CD4-positive, alpha-beta T cell treated with Interleukin-12 subunit alpha and Interleukin-12 subunit beta, for 1 hour (primary cell): ENCODE measurements at regions not wholly inside any gene's neighbourhood (a gene's known extent, or its start where the extent isn't known, plus 50 kb on each side); places are given as distances from the start of the nearest gene placed in this dataset.
"Not testable (repeated sequence)": the region's sequence is repeated elsewhere in the genome, so short reads cannot be mapped to it uniquely, and the experiment has no call there.

ENCODE experiments used
- DNase-seq: peaks from one replicate; pipeline ENCODE4 v3.0.0-alpha.2; 2020

DNA sequence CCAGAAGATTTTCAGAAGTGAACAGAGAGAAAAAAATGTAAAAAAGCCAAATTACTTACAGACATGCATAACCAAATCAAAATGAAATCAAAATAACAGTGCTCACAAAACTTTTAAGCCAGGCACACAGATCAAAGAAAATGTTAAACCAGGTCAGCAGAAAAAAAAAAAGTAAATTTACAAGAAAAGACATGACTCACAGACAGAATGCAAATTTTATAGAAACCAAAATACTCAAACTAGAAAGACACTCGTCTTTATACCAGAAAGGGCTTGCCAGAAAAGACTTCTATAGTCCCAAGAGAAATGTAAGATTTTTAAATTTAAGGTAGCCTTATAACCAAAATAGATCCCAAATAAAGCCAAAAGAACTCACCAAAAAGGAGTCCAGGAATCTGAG lies 86.5 kb upstream of the COG2 start:
- no peak for DNase-seq

DNA sequence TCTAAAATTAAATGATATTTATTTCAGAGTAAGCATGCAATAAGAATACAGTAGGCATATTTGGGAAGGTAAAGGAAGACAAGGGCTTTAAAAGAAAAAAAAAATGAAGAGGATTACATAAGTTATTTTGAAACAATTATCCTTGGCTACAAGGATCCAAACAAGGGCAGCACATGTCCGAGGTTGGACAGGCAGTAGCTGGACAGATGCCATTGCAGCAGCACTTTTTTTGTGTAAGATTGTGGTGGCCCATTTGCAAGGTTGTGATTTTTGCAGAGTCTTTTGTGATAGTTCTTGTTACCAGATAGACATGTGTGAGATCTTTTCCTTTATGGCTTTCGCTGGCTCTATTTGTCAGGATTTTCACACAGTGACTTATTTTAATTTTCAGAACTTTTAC lies 89.4 kb upstream of the COG2 start:
- DNase-seq, result no peak

DNA sequence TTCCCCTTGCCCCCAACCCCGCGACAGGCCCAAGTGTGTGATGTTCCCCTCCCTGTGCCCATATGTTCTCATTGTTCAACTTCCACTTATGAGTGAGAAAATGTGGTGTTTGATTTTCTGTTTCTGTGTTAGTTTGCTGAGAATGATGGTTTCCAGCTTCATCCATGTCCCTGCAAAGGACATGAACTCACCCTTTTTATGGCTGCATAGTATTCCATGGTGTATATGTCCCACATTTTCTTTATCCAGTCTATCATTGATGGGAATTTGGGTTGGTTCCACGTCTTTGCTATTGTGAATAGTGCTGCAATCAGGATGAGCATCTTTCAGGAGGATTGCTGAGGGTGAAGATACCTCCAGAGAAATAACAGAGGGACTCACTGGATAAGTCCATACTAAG lies 91.3 kb upstream of the COG2 start:
- DNase-seq, result not testable (repeated sequence)

DNA sequence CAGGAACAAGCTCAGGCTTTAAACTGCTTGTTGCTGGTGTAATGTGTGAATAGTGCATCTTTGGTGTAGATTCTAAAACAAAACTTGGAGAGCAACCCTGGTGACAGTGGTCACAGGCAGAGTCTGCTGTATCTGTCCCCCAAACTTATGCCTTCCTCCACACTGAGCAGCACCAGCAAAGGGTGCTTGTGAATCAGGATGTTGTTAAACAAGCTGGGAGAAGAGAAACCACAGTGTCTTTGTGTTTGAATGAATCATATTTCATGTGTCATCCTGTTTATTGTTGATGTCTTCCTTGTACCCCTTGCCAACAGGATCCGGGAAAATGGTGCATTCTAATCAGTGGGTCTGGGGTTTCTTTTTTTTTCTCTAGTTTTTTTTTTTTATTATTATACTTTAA lies 91.9 kb upstream of the COG2 start:
- DNase-seq, result no peak

DNA sequence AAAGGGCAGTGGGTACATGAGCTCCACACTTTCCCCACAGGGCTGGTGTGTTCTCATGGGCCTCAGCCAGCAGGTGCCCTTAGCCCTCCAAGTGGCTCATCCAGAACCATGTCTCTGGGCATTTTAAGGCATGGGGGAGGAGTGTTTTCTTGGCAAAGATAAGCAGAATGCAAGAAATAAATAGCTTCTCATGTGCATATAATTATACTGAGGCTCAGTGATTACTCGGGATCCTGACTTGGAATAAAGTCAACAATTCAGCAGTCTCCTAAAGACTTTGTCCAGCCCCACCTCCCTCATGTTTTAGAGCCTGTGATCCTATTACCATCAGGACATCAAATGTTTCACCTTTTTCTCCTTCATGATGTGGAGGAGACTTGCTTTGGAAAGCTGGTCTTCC lies 92.7 kb upstream of the COG2 start:
- DNase-seq, result no peak

DNA sequence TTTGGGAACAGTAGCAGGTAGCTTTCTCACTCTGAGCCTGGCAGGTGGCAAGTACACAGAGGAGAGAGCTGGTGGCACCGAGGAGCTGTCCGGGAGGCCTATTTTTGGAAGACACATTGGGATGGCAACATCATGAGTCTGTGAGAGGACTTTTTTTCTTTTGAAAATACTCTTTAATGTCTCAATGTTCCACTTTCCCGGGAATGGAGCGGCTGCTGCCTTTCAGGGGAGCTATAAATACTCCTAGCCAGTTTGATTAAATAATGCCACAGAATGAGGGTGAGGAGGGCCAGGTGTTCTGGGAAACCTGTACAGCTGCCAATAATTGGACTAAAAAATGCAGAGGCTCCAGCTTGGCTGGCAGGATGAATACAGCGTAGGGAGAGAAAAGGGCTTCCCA lies 93.3 kb upstream of the COG2 start:
- no peak for DNase-seq

DNA sequence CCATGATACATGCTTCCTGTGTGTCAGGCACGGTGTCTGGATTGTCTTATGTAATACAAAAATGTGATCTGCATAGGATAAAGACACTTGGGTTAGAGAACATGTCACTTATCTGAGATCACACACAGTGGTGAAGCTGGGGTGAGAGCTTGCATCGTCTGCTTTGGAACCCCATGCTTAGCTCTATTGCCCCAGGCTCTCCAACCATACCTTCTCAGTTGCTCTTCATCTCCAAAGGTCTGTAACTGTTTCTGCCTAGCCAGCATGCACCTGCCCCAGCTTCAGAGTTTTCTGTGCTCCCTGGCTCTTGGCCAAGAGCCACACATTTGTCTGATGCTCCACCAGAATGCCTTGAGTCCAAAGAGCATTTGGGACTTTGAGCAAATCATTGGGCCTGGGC lies 93.9 kb upstream of the COG2 start:
- no peak for DNase-seq

DNA sequence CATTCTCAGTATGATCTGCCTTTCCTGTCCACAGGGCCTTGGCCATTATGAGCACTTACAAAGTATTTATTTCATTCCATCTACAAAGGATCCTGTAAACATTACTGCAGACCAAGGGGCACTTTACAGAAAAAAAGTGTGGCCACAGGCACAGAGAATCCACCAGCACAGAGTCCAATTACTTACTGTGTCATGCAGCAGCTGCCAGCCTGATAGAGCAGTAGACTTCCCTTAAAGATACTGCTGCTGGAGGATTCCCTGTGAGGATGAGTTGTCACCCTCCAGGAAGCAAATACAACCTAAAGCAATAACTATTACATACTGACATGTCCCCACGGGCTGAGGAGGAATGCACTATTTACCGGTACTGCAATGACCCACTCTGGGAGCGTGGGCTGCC lies 97.1 kb upstream of the COG2 start:
- DNase-seq, result no peak

DNA sequence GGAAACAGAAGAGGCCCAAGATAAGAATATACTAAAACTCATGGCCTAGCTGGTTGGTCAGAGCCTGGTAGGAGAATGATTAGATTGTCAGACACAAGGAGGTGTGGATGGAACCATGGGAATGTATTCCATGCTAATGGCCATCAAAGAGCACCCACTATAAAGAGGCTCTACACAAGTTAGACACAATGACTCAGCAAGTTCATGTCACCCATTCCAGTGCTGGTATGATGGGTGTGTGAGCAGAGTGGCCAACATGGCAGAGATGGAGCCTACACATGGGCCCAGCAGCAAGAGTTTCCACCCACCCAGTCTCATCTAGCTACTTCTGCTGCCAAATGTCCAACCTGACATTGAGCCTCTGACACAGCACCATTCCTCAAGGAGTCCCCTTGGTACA lies 97.5 kb upstream of the COG2 start:
- DNase-seq, result no peak

DNA sequence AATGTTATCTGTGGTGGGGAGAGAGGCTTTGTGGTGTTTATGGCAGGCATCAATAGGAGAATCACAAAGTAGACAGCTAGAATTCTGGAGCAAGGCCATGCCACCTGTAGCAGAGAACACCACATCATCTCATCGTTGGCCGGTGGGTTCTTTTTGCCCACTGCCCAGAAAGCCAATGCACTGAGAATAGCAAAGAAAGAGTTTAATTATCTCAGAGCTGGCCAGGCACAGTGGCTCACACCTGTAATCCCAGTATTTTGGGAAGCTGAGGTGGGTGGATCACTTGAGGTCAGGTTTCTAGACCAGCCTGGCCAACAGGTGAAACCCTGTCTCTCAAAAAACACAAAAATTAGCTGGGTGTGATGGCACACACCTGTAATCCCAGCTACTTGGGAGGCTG lies 99.2 kb upstream of the COG2 start:
- DNase-seq, result no peak

DNA sequence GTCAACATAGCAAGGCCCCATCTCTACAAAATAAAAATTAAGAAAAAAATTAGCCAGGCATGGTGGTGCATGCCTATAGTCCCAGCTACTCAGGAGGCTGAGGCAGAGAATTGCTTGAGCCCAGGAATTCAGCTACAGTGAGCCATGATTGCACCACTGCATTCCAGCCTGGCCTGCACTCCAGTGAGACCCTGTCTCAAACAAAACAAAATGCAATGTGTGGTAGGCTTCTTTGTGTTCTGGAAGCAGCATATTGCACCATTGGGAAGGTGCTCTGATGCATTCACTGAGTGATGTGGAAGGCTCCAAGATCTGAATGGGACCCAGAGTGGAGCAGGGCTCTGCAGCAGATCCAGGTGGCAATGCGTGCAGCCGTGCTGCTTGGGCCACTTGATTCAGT lies 99.6 kb upstream of the COG2 start:
- DNase-seq, result no peak

DNA sequence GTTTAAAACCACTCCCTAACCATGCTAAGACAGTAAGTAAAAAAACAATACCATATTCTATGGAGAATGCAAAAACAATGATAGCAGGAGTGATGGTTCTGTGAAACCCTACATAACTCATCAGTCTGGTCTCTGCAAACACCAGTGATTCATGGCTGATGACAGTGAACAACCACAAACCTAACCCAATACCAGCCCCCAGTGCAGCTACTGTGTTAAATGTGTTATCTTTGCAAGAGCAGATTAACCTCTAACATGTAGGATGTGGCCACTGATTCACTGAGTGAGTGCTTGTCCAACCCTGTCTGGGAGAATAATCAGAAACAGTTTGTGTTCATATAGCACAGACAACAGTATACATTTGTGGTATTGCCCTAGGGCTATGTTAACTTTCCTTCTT lies 100.2 kb upstream of the COG2 start:
- DNase-seq, result no peak

DNA sequence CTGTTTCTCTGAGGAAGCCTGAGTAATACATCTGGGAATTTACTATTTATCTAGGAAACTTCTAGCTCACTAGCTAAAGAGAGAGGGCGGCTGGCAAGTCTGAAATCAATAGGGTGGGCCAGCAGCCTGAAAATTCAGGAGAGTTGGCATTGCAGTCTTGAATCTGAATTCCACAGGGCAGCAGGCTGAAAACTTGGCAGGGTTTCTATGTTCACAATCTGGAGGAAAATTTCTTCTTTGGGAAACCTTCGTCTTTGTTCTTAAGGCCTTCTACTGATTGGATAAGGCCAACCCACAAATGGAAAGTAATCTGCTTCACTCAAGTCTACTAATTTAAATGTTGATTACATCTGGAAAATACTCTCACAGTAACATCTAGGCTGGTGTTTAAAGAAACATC lies 101.0 kb upstream of the COG2 start:
- DNase-seq, result no peak

DNA sequence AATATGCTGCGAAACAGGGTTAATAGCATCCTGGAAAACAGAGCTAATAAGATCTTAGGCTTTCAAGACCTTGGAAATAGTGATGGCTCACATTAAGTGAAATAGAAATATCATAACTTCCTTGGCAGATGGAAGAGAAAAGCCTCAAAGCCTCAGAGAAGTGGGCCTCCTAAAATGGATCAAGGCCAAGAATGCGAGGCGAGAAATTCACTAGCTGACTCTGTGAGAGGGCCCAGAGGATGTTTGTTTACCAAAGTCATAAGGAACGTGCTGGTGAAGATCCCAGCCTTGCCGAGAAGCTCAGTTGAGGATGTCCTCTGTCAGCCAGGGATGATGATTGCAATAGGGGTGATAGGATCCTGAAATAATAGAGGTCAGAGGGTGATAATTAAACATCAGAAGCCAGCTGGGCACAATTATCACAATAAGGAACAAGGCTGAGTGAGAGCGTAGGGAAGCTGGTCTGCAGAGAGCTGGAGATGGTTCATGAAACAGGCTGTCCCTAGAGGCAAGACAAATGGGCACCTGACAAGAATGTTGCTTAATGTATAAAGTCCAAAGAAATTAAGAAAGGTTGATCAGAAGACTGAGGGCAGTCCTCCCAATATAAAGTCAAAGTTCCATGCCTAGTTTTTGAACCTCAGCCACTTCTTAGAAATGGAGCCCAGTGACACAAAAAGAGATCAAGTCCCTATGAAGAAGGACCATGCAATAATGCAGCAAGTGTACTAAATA lies 101.7 kb upstream of the COG2 start:
- DNase-seq, result no peak

DNA sequence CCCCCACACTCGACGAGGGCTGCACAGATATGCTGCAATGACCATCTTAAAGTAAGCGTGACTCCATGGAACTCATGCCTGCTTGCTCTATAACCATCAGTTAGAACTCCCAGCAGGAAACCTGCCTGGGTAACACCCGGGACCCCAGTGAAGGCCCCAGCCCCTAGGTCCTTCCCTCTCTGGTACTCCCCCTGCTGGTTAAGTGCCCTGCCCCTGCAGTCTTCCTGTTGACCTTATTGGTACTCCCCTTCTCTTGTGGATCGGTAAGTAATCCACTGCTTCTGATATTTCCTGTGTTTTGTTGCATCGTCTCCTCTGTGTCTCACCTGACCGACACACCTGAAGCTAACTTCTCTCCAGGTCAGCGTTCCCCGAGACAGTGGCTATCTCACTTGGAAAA lies 104.8 kb upstream of the COG2 start:
- no peak for DNase-seq

DNA sequence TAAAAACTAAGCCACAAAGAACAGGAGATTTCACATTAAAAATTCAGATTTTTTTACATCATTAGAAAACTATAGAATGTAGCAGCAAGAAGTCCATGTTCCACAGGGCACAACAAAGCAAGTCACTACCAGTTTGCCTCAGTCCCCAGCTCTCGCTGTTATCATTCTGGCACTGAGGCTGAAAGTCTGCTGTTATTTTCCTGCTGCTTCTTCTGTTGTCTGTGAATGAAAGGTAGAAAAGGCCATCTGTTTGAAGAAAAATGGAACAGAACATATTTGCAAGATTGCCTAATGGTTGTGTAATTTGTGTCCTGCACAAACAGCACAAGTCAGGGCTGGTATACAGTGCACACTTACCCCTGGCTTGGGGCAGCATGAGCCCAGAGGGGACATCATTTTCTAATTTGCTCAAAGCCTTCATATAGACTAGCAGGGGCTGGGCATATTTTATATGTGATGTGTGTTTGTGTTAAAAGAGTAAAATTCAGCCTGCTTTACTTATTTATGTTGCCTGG lies 105.6 kb upstream of the COG2 start:
- DNase-seq, result no peak

DNA sequence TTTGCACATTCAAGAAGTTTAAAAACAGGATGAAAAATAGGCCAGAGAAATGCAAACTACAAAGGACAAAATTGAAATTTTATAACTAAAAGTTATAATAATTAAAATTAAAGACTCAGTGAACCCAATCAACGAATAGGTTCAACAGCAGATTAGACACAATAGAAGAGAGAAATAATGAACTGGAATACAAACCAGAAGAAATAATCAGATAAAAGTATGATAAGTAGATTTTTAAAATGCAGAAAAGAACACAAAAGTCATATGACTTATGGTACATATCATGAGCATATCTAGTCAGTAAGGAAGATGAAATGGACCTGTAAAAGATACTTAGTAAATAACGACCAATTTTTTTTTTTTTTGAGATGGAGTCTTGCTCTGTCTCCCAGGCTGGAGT lies 108.1 kb upstream of the COG2 start:
- DNase-seq, result no peak

DNA sequence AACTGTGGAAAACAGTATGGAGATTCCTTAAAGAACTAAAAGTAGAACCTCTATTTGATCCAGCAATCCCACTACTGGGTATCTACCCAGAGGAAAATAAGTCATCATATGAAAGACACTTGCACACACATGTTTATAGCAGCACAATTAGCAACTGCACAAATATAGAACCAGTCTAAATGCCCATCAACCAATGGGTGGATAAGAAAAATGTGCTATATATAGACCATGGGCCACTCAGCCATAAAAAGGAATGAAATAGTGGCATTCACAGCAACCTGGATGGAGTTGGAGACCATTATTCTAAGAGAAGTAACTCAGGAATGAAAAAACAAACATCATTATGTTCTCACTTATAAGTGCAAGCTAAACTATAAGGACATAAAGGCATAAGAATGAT lies 105.0 kb upstream of the PGBD5 start:
- DNase-seq, result no peak

DNA sequence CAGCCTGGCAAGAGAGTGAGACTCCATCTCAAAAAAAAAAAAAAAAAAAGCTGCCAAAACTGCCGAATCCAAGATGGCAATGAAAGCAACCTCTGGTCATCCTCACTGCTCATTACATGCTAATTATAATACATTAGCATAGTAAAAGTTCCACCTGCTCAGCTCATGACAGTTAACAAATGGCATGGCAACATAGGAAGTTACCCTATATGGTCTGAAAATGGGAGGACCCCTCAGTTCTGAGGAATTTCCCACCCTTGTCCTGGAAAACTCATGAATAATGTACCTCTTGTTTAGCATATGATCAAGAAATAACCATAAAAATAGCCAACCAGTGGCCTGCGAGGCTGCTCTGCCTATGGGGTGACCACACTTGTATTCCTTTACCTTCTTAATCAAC lies 93.1 kb upstream of the PGBD5 start:
- DNase-seq, result no peak

DNA sequence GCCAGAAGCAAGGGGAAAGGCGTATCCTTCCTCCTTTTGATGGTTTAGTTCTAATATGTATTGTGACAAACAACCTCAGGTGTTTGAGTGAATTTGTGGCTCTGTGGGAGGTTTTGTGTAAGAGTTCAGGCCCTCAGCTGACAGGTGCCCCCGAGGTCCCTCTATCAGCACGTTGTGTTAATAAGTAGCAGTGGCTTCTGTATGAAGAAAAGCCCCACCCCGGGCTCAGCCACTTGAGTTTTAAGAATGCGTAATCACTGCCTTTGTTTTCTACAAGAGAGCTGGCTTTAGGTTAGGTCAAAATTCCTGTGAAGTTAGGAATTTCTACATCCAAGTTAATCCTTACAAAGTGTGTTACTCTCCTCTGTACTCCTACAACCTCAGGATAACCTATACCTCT lies 92.4 kb upstream of the PGBD5 start:
- DNase-seq, result no peak

DNA sequence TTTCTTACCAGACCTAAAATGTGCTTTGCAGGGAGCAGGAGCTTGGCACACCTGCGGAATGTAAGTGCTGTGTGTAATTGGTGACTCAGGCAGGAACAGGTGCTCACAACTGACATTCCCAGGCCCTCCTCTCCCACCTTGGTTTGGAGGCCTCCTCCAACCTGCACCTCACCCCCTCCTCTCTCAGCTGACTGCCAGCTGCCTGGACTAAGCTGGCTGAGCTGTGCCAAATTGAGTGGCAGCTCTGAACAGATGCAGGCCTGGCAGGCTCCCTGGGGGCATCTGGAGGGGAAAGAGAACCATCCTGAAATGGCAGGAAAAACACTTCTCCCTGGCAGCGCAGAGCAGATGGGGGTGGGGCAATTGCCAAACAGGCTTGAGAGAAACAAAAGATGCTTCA lies 91.7 kb upstream of the PGBD5 start:
- no peak for DNase-seq

DNA sequence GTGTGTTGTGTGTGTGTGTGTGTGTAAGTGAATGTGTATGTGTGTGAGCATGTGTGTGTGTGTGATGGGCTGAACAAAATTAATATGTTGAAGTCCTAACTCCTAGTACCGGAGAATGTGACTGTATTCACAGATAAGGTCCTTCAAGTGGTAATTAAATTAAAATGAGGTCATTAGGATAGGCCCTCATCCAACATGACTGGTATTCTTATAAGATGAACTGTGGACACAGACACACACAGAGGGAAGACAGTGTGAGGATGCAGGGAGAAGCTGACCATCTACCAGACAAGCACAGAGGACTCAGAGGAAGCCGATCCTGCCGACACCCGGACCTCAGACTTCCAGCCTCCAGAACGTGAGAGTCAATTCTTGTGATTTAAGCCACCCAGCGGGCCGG lies 91.2 kb upstream of the PGBD5 start:
- DNase-seq, result no peak

DNA sequence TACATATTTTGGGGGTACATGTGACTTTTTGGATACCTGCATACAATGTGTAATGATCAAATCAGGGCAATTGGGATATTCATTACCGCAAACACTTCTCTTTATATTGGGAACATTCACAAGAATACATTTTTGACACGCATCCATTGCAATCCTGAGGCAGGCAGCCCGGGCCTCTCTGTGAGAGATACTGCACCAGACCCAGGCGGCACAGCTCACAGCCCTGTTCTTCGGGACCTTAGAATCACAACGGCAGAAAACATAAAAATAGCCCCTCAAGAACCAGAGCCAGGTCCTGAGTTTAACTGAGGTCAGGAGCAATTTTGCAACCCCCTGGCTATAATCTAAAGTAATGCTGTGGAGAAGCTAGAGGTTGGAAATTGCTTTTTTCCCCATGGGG lies 90.8 kb upstream of the PGBD5 start:
- no peak for DNase-seq

DNA sequence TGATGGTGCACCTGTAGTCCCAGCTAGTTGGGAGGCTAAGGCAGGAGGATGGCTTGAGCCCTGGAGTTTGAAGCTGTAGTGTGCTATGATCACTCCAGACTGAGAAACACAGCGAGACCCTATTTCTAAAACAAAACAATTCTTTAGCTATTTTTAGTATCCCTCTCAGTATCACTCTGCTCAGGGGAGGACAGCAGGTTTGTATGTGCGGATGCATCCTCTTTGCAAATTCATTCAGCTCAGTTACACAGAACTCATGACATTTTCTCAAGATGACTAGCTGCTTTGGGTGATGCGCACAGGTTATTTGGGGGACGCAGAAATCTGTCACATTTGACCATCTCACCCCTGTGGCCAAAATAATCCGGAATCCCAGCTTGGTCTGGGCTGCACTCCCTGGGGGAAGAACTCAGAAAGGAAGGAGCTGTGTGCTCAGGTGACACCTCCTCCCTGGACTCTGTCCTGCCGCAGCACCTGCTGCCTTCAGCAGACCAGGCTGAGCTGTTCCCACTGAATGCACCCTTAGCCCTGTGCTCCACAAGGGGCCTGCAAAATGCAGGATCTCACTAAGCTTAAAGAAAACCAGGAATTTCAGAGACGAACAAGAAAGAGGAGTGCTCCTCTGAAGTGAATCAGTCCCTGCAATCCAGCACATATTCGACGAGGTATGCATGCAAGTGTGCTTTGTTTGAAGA lies 89.5 kb upstream of the PGBD5 start:
- DNase-seq, result no peak

DNA sequence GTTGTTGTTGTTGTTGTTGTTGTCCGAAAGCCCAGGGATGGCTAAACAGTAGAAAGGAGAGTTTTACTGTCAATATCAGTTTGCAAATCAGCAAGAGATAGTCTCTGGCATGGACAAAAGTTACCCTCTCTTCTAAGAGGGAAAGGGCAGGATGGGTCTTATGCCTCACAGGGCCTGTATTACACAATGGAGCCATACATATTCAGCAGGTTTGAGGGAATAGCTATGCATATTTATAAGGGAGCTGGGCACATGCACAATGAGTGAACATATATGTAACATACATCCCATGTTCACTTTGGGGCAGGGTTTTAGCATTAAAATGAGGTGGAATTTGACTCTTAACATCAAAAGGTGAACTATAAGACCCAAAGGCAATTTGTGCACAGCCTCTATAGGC lies 84.4 kb upstream of the PGBD5 start:
- no peak for DNase-seq
